Inferior parietal cortex (tissue), 1 donor: ENCODE measurements at regions not wholly inside any gene's neighbourhood (a gene's known extent, or its start where the extent isn't known, plus 50 kb on each side); places are given as distances from the start of the nearest gene placed in this dataset.

Experiments
- DNase-seq: peaks from one replicate; pipeline ENCODE4 v3.0.0-alpha.2; 2016; ENCODE audit errors: extremely low spot score

- no peak for DNase-seq
Measured at GRCh38 chr12:105924526-105925208, 214.1 kb downstream of the NUAK1 start.

DNA sequence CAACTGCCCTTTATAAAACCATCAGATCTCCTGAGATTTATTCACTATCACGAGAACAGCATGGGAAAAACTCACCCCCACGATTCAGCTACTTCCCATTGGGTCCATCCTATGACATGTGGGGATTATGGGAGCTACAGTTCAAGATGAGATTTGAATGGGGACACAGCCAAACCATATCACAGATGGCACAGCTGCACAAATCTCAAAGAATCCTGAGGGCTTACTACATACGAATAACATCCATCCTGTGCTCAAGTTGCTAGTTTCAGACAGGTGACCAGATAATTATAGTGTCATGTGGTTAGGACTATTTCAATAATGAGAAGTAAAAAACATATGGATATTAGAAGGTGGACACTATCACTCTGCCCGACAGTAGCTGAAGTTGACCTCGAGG, 211.2 kb downstream of the NUAK1 start:
- no peak for DNase-seq

DNA sequence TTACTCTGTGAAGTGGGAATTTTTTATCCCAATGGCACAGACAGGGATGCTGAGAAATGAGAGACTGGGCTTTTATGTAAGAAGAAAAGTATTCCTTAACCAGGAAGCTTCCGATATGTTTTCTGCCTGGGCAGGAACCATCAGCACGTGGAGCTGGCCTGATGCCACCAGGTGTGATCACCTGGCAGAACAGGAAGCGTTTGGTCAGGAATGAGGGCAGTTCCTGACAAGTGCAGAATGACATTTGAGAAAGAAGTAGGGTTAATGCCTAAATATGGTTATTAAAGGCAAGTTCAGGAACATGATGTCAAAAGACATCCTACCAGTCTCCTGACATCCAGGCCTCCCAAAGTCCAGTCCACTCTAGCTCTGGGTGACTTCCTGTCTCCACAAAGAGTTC, 210.3 kb downstream of the NUAK1 start:
- no peak for DNase-seq

DNA sequence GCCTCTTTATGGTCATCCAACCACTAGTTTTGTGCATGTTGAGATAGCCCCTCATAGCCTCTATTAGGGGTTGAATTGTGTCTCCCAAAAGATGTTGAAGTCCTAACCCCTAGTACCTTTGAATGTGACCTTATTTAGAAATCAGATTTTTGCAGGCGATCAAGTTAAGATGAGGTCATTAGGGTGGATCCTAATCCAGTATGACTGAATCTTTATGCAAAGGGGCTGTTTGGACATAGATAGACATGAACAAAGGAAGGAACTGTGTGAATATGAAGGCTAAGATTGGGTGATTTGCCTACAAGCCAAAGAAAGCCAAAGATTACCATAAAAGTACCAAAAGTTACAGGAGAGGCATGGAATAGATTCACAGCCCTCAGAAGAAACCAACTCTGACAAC, 209.6 kb downstream of the NUAK1 start:
- no peak for DNase-seq

DNA sequence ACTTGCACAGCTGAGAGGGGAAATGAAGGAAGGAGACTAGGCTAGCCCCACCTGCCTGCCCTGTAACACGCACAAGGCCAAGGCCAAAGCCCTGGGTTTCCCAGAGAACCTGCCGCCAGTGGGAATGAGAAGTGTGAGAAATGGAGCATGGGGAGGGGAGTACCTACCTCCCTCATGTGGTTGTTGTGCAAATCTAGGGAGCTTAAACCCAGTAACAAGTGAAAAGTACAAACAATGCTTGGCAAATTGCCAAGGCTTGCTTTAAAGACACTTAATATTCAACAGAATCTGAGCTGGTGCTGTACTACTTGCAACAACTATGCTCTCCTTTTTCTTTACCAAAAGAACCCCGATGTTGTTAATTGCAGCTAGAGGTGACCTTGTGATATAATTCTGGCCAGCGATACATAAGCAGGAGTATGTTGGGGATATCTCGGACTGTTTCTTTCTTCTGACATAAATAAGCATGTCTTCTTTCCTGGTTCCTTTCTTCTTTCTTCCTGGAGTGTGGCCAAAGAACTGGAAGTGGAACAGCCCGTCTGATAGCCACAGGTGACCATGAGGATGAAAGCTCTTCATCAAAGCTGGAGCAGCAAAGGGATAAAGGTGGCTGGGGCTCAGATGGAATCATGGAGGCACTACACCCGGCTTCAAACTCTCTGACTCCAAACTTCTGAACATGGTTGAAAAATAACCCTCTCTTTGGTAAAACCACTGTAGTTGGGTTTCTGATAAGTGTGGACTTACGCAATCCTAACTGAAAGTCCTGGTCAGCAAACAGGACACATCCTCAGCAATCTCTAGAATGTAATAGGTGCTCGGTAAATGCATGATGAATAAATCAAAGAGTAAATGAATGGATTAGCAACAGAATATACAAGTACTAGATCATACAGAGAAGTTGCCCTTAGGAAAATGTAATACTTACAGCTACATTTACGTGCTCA, 207.9 kb downstream of the NUAK1 start:
- no peak for DNase-seq

DNA sequence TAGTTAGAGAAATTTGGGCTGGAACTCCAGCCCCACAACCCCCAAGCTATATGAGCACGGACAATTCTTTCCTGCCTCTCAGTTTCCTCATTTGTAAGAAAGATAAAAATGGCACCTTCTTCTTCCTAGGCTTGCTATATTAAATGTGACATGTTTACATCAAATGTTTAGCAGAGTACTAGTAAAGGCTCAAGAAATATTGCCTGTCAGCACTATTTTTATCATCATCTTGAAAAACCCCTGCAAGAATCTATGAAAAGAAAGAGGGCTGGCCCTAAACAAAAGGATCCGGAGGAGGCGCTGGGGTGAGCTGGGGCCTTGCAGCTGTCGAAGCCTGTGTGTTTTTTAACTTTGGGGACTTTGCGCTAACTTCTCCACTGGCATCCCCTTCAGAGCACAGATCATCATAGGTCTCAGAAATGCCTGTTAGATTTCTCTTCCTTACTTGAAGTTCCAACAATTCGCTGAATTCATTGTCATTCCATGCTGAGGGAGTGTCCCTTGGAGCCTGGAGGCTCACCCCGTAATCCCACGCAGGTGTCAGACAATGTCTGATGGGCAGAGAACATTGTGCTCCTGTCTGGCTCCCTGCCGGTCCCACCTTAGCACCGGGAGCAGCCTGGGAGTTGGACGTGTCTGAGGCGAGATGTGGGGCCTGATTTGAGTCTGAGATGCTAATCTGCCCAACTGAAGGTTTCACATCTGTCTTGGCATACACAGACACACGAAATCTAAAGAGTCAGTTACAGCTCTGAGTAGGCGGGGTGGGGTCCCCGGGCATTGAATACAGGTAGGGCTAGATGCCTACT, 206.8 kb downstream of the NUAK1 start:
- no peak for DNase-seq

DNA sequence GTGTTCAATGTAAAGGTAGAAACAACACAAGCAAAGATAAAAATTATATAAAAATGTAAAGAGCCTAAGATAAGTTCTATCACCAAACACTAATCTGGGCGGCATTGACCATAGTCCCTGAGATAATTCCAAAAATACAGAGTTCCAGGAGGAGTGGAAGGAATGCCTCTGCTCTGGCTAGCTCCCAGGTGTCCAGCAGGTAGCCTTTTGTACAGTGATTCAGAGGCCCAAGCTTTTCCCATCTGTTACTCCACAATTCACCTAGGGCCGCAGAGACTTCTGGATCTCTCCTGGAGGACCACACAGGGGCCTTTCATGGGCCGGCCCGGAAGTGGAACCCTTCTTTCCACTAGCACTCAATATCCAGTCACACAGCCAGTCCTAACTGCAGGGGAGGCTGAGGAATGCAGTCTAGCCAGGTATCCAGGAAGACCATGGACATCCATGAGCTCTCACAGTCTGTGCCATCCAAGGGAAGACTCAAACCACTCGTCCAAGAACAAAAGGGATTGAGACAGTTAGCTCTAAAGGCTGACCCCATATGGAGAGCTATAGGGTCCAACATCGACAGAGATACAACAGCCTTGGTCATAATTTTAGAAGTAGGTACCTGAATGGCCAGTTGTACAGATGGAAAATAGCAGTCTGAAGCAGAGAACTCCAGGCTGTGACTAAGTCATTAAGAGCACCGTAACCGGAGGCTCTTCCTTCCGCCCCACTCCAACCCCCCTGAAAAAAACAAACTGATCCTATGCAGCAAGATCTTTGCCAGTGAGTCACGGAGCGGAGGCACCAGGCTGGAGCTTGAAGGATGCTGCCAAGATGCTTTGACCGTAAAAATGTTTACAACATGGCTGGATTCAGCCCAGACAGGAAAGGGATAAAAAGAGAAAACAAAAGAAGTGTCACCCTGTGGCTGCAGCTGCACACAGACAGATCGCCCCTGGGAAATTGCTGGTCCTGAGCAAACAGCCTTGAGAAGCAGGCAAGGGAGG, 204.8 kb downstream of the NUAK1 start:
- no peak for DNase-seq

- no peak for DNase-seq
Measured at GRCh38 chr12:105935106-105935505, 203.6 kb downstream of the NUAK1 start.

DNA sequence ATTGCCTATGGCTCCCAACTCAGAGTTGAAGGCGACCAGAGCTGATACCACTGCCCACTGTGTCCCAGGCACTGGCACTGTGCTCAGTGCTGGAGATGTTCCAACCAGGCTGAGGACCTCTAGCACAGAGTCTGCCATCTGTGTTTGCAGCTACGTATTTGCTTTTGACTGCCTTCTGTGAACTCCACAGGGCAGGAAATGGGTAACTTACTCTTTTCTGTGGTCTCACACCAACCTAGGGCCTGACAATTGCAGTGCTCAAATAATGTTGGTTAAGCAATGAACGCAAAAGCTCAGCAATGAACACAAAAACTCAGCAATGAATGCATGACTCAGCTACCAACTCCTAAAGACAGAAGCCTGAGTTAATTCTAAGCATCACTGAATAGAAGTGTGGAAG, 202.8 kb downstream of the NUAK1 start:
- DNase-seq = no peak

DNA sequence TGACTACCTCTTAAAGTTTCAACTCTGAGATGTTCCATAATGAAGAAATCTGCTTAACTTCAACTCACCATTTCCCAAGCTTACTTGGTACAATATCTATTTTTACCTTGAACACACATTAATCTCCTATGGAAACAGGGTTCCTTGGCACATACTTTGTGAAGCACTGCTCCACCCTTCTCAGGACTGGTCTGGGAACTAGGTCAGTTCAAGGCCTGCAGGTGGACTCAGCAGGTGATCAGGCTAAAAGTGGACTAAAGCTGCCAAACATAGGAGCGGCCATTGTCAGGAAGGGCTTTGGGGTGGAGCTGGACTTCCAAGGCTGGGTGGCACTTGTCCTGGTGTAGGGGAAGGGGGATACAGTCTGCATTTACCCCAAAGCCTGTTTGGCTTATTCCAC, 202.3 kb downstream of the NUAK1 start:
- no peak for DNase-seq

DNA sequence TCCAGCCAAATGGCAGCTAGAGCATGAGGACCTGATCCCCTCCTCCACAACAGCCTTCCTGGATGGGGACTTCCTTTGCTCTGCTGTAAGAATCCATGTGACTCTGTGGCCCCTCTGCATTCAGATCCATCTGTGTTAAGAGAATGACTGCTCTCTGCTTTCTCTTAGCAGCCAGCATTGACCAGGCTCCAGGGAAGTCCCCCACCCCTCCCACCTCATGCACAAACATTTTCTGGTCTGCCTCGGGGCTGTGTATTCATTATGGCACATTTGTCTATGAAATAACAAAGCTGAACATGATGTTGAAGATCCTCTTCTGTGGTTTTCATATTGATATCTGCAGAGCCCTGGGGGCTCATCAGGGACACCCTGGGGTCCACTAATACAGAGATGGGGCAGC, 201.7 kb downstream of the NUAK1 start:
- no peak for DNase-seq

GRCh38 chr12:105939181-105939721, 199.5 kb downstream of the NUAK1 start:
- DNase-seq = no peak

DNA sequence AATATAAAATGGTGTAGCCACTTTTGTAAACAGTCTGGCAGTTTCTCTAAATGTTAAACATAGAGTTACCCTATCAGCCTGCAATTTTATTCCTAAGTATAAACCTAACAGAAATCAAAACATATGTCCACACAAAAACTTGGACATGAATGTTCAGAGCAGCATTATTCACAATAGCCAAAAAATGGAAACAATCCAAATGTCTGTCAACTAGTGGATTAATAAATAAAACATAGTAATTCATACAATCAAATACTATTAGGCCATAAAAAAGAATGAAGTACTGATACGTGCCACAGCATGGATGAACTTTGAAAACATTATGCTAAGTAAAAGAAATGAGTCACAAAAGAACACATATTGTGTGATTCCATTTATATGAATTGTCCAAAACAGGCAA, 196.5 kb downstream of the NUAK1 start:
- no peak for DNase-seq

DNA sequence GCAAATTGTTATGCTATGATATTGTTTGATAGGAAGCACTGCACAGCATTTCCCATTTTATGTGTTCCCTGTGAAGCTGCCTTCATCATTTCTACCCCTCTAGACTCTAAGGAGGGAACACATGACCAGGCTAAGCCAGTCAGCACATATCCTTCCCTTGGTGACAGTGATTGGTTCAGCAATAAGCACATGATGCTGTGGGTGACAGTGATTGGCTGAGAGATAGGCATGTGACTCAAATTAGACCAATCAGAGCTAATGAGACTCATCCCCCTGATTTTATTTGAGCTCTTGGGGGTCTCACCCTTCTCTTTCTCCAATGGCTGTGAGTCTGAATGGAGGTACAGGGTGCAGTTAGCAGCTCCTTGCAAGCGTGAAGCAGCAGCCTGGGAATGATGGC, 195.2 kb downstream of the NUAK1 start:
- DNase-seq = no peak

GRCh38 chr12:105944628-105945027, 194.1 kb downstream of the NUAK1 start:
- DNase-seq = no peak

DNA sequence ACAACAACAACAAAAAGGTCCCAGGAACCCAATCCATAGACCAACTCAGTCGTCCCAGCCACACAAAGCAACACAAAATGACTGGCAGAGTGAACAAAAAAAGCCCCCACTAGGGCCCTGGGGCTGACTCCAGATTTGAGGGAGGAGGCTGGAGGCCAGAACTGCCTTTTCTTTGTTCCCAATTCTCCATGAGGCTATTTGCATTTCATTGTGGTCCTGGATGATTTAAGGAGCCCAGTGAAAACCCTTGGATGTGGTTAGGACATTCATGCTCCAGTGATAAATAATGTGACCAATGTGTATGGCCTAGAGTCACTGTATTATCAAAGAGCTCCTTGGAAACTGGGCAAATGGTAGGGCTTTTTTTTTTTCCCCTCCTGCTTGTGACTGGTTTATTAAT, 192.9 kb downstream of the NUAK1 start:
- DNase-seq = no peak

- DNase-seq = no peak
Measured at GRCh38 chr12:105946493-105946901, 192.3 kb downstream of the NUAK1 start.

- no peak for DNase-seq
Measured at GRCh38 chr12:105947906-105948305, 190.8 kb downstream of the NUAK1 start.

DNA sequence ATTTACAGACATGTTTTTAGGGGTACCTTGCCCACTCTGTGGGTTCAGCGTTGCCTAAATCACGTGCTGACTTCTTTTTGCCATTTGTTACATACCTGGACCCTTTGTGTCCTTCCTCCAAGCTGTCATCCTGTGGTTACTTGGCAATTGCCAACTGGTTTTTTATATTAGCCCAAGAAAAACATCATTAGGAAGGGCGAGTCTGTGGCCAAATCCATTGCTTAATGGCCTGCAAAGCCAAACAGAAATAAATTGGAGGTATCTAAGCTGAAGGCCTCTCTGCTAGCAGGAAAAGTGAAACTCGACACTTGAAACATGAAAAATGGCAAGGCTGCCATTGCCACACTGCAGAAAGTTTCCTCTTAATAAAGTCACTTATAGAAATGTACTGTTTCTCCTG, 190.4 kb downstream of the NUAK1 start:
- DNase-seq = no peak

GRCh38 chr12:105949391-105949790, 189.4 kb downstream of the NUAK1 start:
- DNase-seq = no peak

DNA sequence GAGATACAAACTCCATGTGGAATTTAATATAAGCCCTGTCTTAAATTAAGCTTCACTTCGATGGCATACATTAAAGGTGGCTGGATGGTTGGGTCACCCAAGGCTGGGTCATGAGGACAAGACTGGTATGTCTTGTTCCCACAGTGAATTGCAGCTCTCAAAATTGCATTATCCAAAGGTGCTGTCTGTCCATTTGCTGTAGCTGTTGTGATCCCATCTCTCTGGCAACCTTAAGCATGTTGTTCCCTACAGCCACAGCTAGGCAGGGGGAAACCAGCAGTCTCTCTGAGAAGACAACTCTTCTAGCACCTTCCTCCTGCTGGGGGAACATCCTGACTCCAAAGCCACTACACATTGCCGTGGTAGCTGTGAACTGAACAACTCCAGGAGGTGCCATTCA, 187.0 kb downstream of the NUAK1 start:
- DNase-seq = no peak
